GM21447 (cell line): ENCODE measurements at regions not wholly inside any gene's neighbourhood (a gene's known extent, or its start where the extent isn't known, plus 50 kb on each side); places are given as distances from the start of the nearest gene placed in this dataset.
"Not testable (repeated sequence)": the region's sequence is repeated elsewhere in the genome, so short reads cannot be mapped to it uniquely, and the experiment has no call there.

Source experiments
- ATAC-seq: cut with Tn5 transposase; IDR thresholded peaks from one replicate; pipeline ENCODE4 v1.9.1; 2021; ENCODE audit not compliant: unreplicated experiment

- ATAC-seq: no peak
Observed at GRCh38 chr14:101077481-101078074, 174.1 kb upstream of the RTL1 start.

- ATAC-seq: no peak
Observed at GRCh38 chr14:101078170-101078891, 174.8 kb upstream of the RTL1 start.

- ATAC-seq: no peak
Observed at GRCh38 chr14:101078892-101079221, 175.3 kb upstream of the RTL1 start.

GRCh38 chr14:101080922-101081593, 177.5 kb upstream of the RTL1 start:
- no peak for ATAC-seq

GRCh38 chr14:101082036-101082435, 178.5 kb upstream of the RTL1 start:
- no peak for ATAC-seq

GRCh38 chr14:101082436-101083384, 179.2 kb upstream of the RTL1 start:
- no peak for ATAC-seq

GRCh38 chr14:101083564-101084435, 180.3 kb upstream of the RTL1 start:
- ATAC-seq: no peak

- ATAC-seq: no peak
Observed at GRCh38 chr14:101084436-101084826, 180.9 kb upstream of the RTL1 start.

GRCh38 chr14:101086926-101087325, 183.4 kb upstream of the RTL1 start:
- ATAC-seq: no peak

- ATAC-seq: no peak
Observed at GRCh38 chr14:101087614-101088394, 184.3 kb upstream of the RTL1 start.

- ATAC-seq: no peak
Observed at GRCh38 chr14:101088395-101088667, 184.8 kb upstream of the RTL1 start.

- no peak for ATAC-seq
Observed at GRCh38 chr14:101088714-101089113, 185.2 kb upstream of the RTL1 start.

GRCh38 chr14:101090478-101090877, 187.0 kb upstream of the RTL1 start:
- ATAC-seq: not testable (repeated sequence)

GRCh38 chr14:101090976-101091375, 187.5 kb upstream of the RTL1 start:
- ATAC-seq: no peak

- not testable (repeated sequence) for ATAC-seq
Observed at GRCh38 chr14:101094916-101095315, 191.4 kb upstream of the RTL1 start.

- no peak for ATAC-seq
Observed at GRCh38 chr14:101096551-101096950, 193.0 kb upstream of the RTL1 start.

GRCh38 chr14:101097109-101097793, 193.7 kb upstream of the RTL1 start:
- no peak for ATAC-seq

GRCh38 chr14:101098177-101098576, 194.7 kb upstream of the RTL1 start:
- ATAC-seq: no peak

GRCh38 chr14:101098641-101099040, 195.1 kb upstream of the RTL1 start:
- ATAC-seq: no peak
